Heart left ventricle (tissue), 16 donors: ENCODE measurements at regions not wholly inside any gene's neighbourhood (a gene's known extent, or its start where the extent isn't known, plus 50 kb on each side); places are given as distances from the start of the nearest gene placed in this dataset.
"Not testable (repeated sequence)": the region's sequence is repeated elsewhere in the genome, so short reads cannot be mapped to it uniquely, and the experiment has no call there.

Experiments used
- ATAC-seq, 4 donors: fragments of 200-7000 bp; cut with Tn5 transposase; one replicate each; pipeline ENCODE4 v1.9.1; 2020 to 2022; ENCODE audit warnings: moderate library complexity in 4 of 4, mild to moderate bottlenecking in 3 of 4, moderate number of reproducible peaks in 1 of 4
- DNase-seq, 5 donors: peaks; one replicate each; pipeline ENCODE4 v3.0.0-alpha.2; 2020
- H3K27ac ChIP-seq, 12 donors: fragments of 200-600 bp; sonication (generic) in 4 of 12; one replicate each; pipeline versions ENCODE4 v1.5.0 to v1.8.0; 2016 to 2022; ENCODE audit warnings: mild to moderate bottlenecking in 2 of 12
- H3K27me3 ChIP-seq, 9 donors: fragments of 200-600 bp; sonication (generic) in 2 of 9; one replicate each; pipeline versions ENCODE4 v1.5.1 to v1.8.0; 2016 to 2022; ENCODE audit warnings: mild to moderate bottlenecking in 3 of 9
- H3K36me3 ChIP-seq, 9 donors: fragments of 200-600 bp; sonication (generic) in 2 of 9; one replicate each; pipeline versions ENCODE4 v1.5.0 to v1.8.0; 2018 to 2022; ENCODE audit warnings: mild to moderate bottlenecking in 2 of 9
- H3K4me1 ChIP-seq, 12 donors: fragments of 200-600 bp; sonication (generic) in 4 of 12; one replicate each; pipeline versions ENCODE4 v1.5.0 to v1.8.0; 2016 to 2022; ENCODE audit warnings: mild to moderate bottlenecking in 3 of 12
- H3K4me3 ChIP-seq, 12 donors: fragments of 200-600 bp; sonication (generic) in 4 of 12; one replicate each; pipeline versions ENCODE4 v1.5.0 to v1.8.0; 2017 to 2022; ENCODE audit warnings: mild to moderate bottlenecking in 9 of 12, moderate library complexity in 4 of 12
- H3K9me3 ChIP-seq, 12 donors: fragments of 200-600 bp; sonication (generic) in 4 of 12; one replicate each; pipeline versions ENCODE4 v1.5.0 to v1.8.0; 2016 to 2022; ENCODE audit warnings: mild to moderate bottlenecking in 1 of 12
- CTCF ChIP-seq, 12 donors: fragments of 200-600 bp; sonication (generic) in 4 of 12; IDR thresholded peaks; one replicate each; pipeline versions ENCODE4 v1.5.0 to v1.8.0; 2018 to 2022; ENCODE audit warnings: antibody characterized with exemption in 12 of 12, mild to moderate bottlenecking in 5 of 12
- POLR2A ChIP-seq, 2 donors: fragments of 450-650 bp; IDR thresholded peaks; one replicate each; pipeline ENCODE4 v1.6.1; 2017; ENCODE audit warnings: antibody characterized with exemption in 2 of 2, mild to moderate bottlenecking in 2 of 2, moderate library complexity in 2 of 2
- WGBS, 4 donors: extraction: QIAGEN DNeasy Blood & Tissue Kit in 2 of 4; methylation state at CpG; one replicate each; pipeline versions ENCODE4 v1.1.5 to v1.1.7; 2013 to 2018; 5-methylcytosine and 5-hydroxymethylcytosine counted together
- intact Hi-C, 10 donors: fragments of 100-400 bp; cut with DNase I; formaldehyde crosslinking; loops; one replicate each; pipeline versions ENCODE4 v1.11.1 to v1.14.2; 2022
- donor health status: ischemic (EF 13 %, LVEDD 7.1; RV severe dilation, severe dysfunction).
- donor health status: healthy with polysubstance abuse.
- donor health status: DM: no; HTN: yes; CAD: no.
- donor health status: DM: no; HTN: no; CAD: no.
- donor health status: ischemic (EF 25% LVEDD 6.9; RV normal size, moderate dysfunction).
- donor health status: ischemic (EF 25% LVEDD 5.7; RV mildly dilated, moderate dysfunction).
- donor health status: healthy.
- donor health status: DM: yes; HTN: yes; CAD: no.
- donor health status: ischemic (EF 35%, LVEDD 5.7; RV mildly dilated, moderate dysfunction).
- donor health status: nonischemic (EF 11% LVEDD 7.7; RV severe dilation, severe dysfunction).
- donor health status: DM: yes; HTN: yes; CAD: no.
- donor health status: PGD.
- donor health status: ischemic (EF 29% LVEDD 5.4; RV normal size, mild dysfunction).
- donor health status: nonischemic (EF 23%, LVEDD 6.1; RV moderate dilation, normal function).

GRCh38 chr1:855202-855981, 68.3 kb upstream of the SAMD11 start:
- H3K4me3 ChIP-seq, H3K27me3 ChIP-seq, H3K27ac ChIP-seq, DNase-seq, H3K9me3 ChIP-seq, intact Hi-C loops, ATAC-seq: not testable (repeated sequence)
- Histone ChIP-seq H3K36me3 (peaks cover 0 to 39% (median 21%) of the 10 kb centered on the region in 9 donors), H3K4me1 (peaks cover 0 to 15% (median 6%) of the 10 kb centered on the region in 12 donors)
- 83 to 88% (median 84%) methylated on average over 15 to 16 of the region's 16 CpGs for WGBS, 4 donors

- Histone ChIP-seq H3K36me3 (peaks cover 0 to 38% (median 21%) of the 10 kb centered on the region in 9 donors), H3K4me1 (peaks cover 0 to 15% (median 6%) of the 10 kb centered on the region in 12 donors)
- intact Hi-C loops, H3K27ac ChIP-seq, DNase-seq, H3K27me3 ChIP-seq, ATAC-seq, H3K4me3 ChIP-seq, H3K9me3 ChIP-seq: not testable (repeated sequence)
- 61 to 81% (median 73%) methylated on average over 7 to 10 of the region's 10 CpGs for WGBS, 4 donors
These were observed 67.1 kb upstream of the SAMD11 start for GRCh38 chr1:856541-857057.

GRCh38 chr1:857926-858648, 65.6 kb upstream of the SAMD11 start:
- 16 to 28% (median 22%) methylated on average over 14 to 15 of the region's 16 CpGs for WGBS, 4 donors
- not testable (repeated sequence) for DNase-seq

GRCh38 chr1:858649-859041, 65.1 kb upstream of the SAMD11 start:
- peaks cover 0 to 22% (median 14%) of the 10 kb centered on the region in 9 donors for H3K36me3 ChIP-seq
- 2 to 10% (median 4%) methylated on average over 8 to 12 of the region's 12 CpGs for whole genome bisulfite sequencing, 4 donors
- H3K27me3 ChIP-seq, H3K9me3 ChIP-seq, intact Hi-C loops: not testable (repeated sequence)
- DNase-seq (peak; percentile 74 to 91 (median 85)), ATAC-seq (peak; percentile 89 to 95 (median 92))
- peaks cover 0 to 15% (median 6%) of the 10 kb centered on the region in 12 donors for H3K4me1 ChIP-seq
- H3K4me3 ChIP-seq: peak overlapping the region in 1 of 12 donors; percentile 0
- peak overlapping the region in 2 of 12 donors; percentile 5 to 41 for H3K27ac ChIP-seq

More at GRCh38 chr1:857926-858648, 65.6 kb upstream of the SAMD11 start:
- H3K4me3 ChIP-seq, H3K9me3 ChIP-seq, H3K27me3 ChIP-seq, intact Hi-C loops: not testable (repeated sequence)
- H3K4me1 ChIP-seq: peaks cover 0 to 15% (median 6%) of the 10 kb centered on the region in 12 donors
- peak overlapping the region in 2 of 12 donors; percentile 5 to 41 for H3K27ac ChIP-seq
- peaks cover 0 to 24% (median 14%) of the 10 kb centered on the region in 9 donors for H3K36me3 ChIP-seq
- TF ChIP-seq CTCF (IDR thresholded peaks at IDR 0.05): peak in 6 of 12 donors; percentile 20 to 40 (median 28)
- ATAC-seq: peak; percentile 18 to 44 (median 34)

- H3K27ac ChIP-seq, ATAC-seq, DNase-seq, H3K4me3 ChIP-seq, intact Hi-C loops, H3K27me3 ChIP-seq, H3K9me3 ChIP-seq, H3K36me3 ChIP-seq: not testable (repeated sequence)
- 68 to 74% (median 72%) methylated on average over 8 to 10 of the region's 11 CpGs for WGBS, 4 donors
- H3K4me1 ChIP-seq: peaks cover 0 to 28% (median 7%) of the 10 kb centered on the region in 12 donors
These were observed 62.8 kb upstream of the SAMD11 start for GRCh38 chr1:860941-861340.

- Histone ChIP-seq H3K27me3 (peaks cover 0 to 3% (median 0%) of the 10 kb centered on the region in 9 donors), H3K36me3 (no peaks in the 10 kb centered on the region), H3K9me3 (no peaks in the 10 kb centered on the region), H3K27ac (no peak overlapping the region), H3K4me3 (no peak overlapping the region), H3K4me1 (peaks cover 0 to 31% (median 10%) of the 10 kb centered on the region in 12 donors)
- DNase-seq: no peak
- intact Hi-C loops: no loop called here
- TF ChIP-seq POLR2A (IDR thresholded peaks at IDR 0.05): no peak
- no peak for ATAC-seq
These were observed 62.0 kb upstream of the SAMD11 start for GRCh38 chr1:861714-862113.

- intact Hi-C loops, ATAC-seq, H3K36me3 ChIP-seq, DNase-seq, H3K27me3 ChIP-seq, H3K4me3 ChIP-seq, H3K9me3 ChIP-seq, H3K27ac ChIP-seq: not testable (repeated sequence)
- WGBS, 4 donors: 0 to 48% (median 0%) methylated on average over 1 of the region's 1 CpG; no CpG with 5 or more reads in 1 of the 4 donors
- peaks cover 0 to 31% (median 10%) of the 10 kb centered on the region in 12 donors for H3K4me1 ChIP-seq
These were observed 61.1 kb upstream of the SAMD11 start for GRCh38 chr1:862601-863000.

- H3K36me3 ChIP-seq, H3K4me3 ChIP-seq, intact Hi-C loops, H3K9me3 ChIP-seq: not testable (repeated sequence)
- ATAC-seq (peak; percentile 55 to 89 (median 73)), DNase-seq (peak in 1 of 5 donors; percentile 56)
- peaks cover 0 to 19% (median 2%) of the 10 kb centered on the region in 9 donors for H3K27me3 ChIP-seq
- 26 to 42% (median 38%) methylated on average over 7 to 8 of the region's 8 CpGs for WGBS, 4 donors
- peak overlapping the region in 8 of 12 donors; percentile 46 to 78 (median 66) for H3K27ac ChIP-seq
- peaks cover 0 to 22% (median 7%) of the 10 kb centered on the region in 12 donors for H3K4me1 ChIP-seq
These were observed 58.1 kb upstream of the SAMD11 start for GRCh38 chr1:865633-866032.
